ENCODE measurements at regions not wholly inside any gene's neighbourhood (a gene's known extent, or its start where the extent isn't known, plus 50 kb on each side); places are given as distances from the start of the nearest gene placed in this dataset.

DNA sequence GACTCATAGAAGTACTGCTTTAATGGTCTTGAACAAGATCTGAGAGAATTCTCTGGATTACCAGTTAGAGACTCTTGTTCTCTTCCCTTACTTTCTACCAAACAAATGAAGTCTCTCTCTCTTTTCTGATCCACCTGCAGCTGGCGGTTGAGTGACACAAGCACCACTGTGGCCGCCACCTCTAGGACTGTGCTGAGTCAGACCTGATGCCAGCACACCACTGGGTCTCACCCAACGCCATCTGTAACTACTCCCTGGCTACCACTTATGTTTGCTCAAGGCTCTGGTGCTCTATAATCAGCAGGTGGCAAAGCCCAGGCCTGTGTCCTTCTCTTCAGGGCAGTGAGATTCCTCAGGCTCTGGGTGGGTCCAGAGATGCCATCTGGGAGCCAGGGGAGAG, 1173.5 kb downstream of the RPA4 start:
- H2BK120ac ChIP-seq (replicated peaks; ENCODE audit: low read depth, low read length): no peak overlapping the region
- no peak overlapping the region for H3K14ac ChIP-seq (ENCODE audit: insufficient read length)
- no peak overlapping the region for H2BK15ac ChIP-seq (ENCODE audit: low read length)
- no peak for FAIRE-seq
- no peak overlapping the region for H2BK20ac ChIP-seq (ENCODE audit: low read length)
- H3K23me2 ChIP-seq (ENCODE audit: low read depth, low read length): no peaks in the 10 kb centered on the region
- H3K18ac ChIP-seq (ENCODE audit: extremely low read depth, low read length): no peak overlapping the region
- no peaks in the 10 kb centered on the region for H3K79me2 ChIP-seq (ENCODE audit: control insufficient read depth in 1 of 2, insufficient read depth in 2 of 2, low read length in 2 of 2)
- no peak overlapping the region for H3K4me2 ChIP-seq (ENCODE audit: insufficient read depth in 1 of 2, low read depth in 2 of 2, low read length in 2 of 2)
- no peak for DNase-seq (ENCODE audit: low read depth in 1 of 2, low spot score in 2 of 2)
- no peak overlapping the region for H3K4me3 ChIP-seq (ENCODE audit: extremely low read depth in 1 of 4, insufficient read depth in 2 of 4, low read depth in 3 of 4, low read length in 4 of 4)
- H3K36me3 ChIP-seq (ENCODE audit: control insufficient read depth in 2 of 4, insufficient read depth in 4 of 4, low read length in 3 of 4): no peaks in the 10 kb centered on the region
- no peak overlapping the region for H3K4ac ChIP-seq (replicated peaks; ENCODE audit: insufficient read length, low read depth, low read length)
- no peak overlapping the region for H3K9ac ChIP-seq (replicated peaks in 1 of 4; ENCODE audit: extremely low read depth in 1 of 4, low read depth in 3 of 4, low read length in 3 of 4)
- no peaks in the 10 kb centered on the region for H3K27me3 ChIP-seq (replicated peaks in 1 of 4; ENCODE audit: control insufficient read depth in 3 of 4, extremely low read depth in 1 of 4, insufficient read depth in 3 of 4, low read length in 3 of 4)
- H4K91ac ChIP-seq (replicated peaks; ENCODE audit: insufficient read length, low read length): no peak overlapping the region
- no peak overlapping the region for H2BK12ac ChIP-seq (ENCODE audit: low read depth, low read length)
- no peak overlapping the region for H3K56ac ChIP-seq (replicated peaks; ENCODE audit: insufficient read length, low read depth, low read length)
- no peak overlapping the region for H2AFZ ChIP-seq (ENCODE audit: low read length)
- H3K23ac ChIP-seq (ENCODE audit: insufficient read length): no peak overlapping the region
- 95% methylated on average over 3 of the region's 3 CpGs; no CpG with 5 or more reads in 1 of the 2 experiments for WGBS, 2 experiments (ENCODE audit: extremely low coverage in 1 of 2, insufficient coverage in 1 of 2, insufficient read length in 1 of 2, insufficient replicate concordance in 2 of 2, low coverage in 1 of 2, low lambda C conversion rate in 2 of 2, missing lambda C conversion rate in 1 of 2)
- CTCF ChIA-PET (ENCODE audit: partially characterized antibody): no interaction called here
- POLR2A ChIA-PET (ENCODE audit: partially characterized antibody): no interaction called here
- H4K5ac ChIP-seq (ENCODE audit: insufficient read length, low read depth, low read length): no peak overlapping the region
- H2BK5ac ChIP-seq (ENCODE audit: low read depth, low read length): no peak overlapping the region
- no peaks in the 10 kb centered on the region for H3K4me1 ChIP-seq (replicated peaks in 1 of 4; ENCODE audit: control insufficient read depth in 3 of 4, insufficient read depth in 4 of 4, low read length in 3 of 4)
- H3K9me3 ChIP-seq (ENCODE audit: insufficient read depth in 2 of 2, low read depth in 1 of 2, low read length in 1 of 2): no peaks in the 10 kb centered on the region
- no peak overlapping the region for H4K8ac ChIP-seq (ENCODE audit: extremely low read depth, insufficient read depth, low read length)
- no peak overlapping the region for H2AK5ac ChIP-seq (ENCODE audit: low read depth, low read length)
- no peaks in the 10 kb centered on the region for H3K79me1 ChIP-seq (ENCODE audit: low read depth, low read length)
- H4K20me1 ChIP-seq (replicated peaks in 1 of 2; ENCODE audit: control insufficient read depth in 1 of 2, insufficient read depth in 2 of 2, low read length in 2 of 2): no peaks in the 10 kb centered on the region
- TF ChIP-seq RAD21 (IDR thresholded peaks at IDR 0.05 in 1 of 2, conservative IDR thresholded peaks at IDR 0.05 in 1 of 2; ENCODE audit: low read depth in 2 of 2, low read length in 2 of 2): no peak
- no peak overlapping the region for H3K27ac ChIP-seq (ENCODE audit: low read depth, low read length)
